K562 (cell line): ENCODE measurements at regions not wholly inside any gene's neighbourhood (a gene's known extent, or its start where the extent isn't known, plus 50 kb on each side); places are given as distances from the start of the nearest gene placed in this dataset.

ENCODE experiments used
- ATAC-seq: fragments of 200-7000 bp; cut with Tn5 transposase; 3 replicates; pipeline ENCODE4 v1.9.1; 2020; ENCODE audit warnings: moderate library complexity
- BruUV-seq: library from RNA; stranded (reverse); fragments of 400-500 nt; replicated peaks from 2 replicates; lab custom pipeline; 2021; lab: Mats Ljungman, UMichigan
- CTCF ChIA-PET: fragments of 300-600 bp; formaldehyde crosslinking; extraction: SDS; loops from one replicate; lab custom pipeline; 2021; ENCODE audit warnings: low intra/inter-chr PET ratio; lab: Yijun Ruan, JAX
- POLR2A ChIA-PET: fragments of 300-600, 350-650 bp; sonication (Branson Sonifier 250); formaldehyde crosslinking; extraction: SDS; loops from one replicate; lab custom pipeline; 2021; ENCODE audit warnings: antibody characterized with exemption, inconsistent platforms; lab: Yijun Ruan, JAX
- DNase-seq, 4 experiments: peaks; one replicate each; pipeline versions ENCODE4 v3.0.0 to v3.0.0-alpha.2; 2011 to 2018; ENCODE audit warnings: low spot score in 3 of 4, mixed read lengths in 3 of 4; ENCODE audit errors: extremely low read depth in 1 of 4
- FAIRE-seq: peaks from 2 replicates; lab custom pipeline; 2011; peaks lifted over from hg19 to GRCh38; lab: Jason Lieb, UNC
- H2AFZ ChIP-seq: 2 replicates; pipeline ENCODE4 v1.6.0; 2011; ENCODE audit warnings: low read depth, low read length, control low read depth, inconsistent platforms
- H3K27ac ChIP-seq: fragments of 200-600 bp; 3 replicates; pipeline ENCODE4 v1.8.0; 2011; ENCODE audit warnings: low read depth, mild to moderate bottlenecking, control low read depth, inconsistent platforms, low read length, moderate library complexity, mixed read lengths; ENCODE audit errors: extremely low read depth
- H3K27me3 ChIP-seq, 2 experiments: fragments of 300-600 bp in 1 of 2; 2 replicates in 1 of 2; 3 replicates in 1 of 2; pipeline versions ENCODE4 v1.6.0 to v1.8.0; 2011; ENCODE audit warnings: inconsistent platforms in 2 of 2, low read length in 2 of 2, mild to moderate bottlenecking in 1 of 2, mixed read lengths in 1 of 2, moderate library complexity in 1 of 2; ENCODE audit not compliant: control insufficient read depth in 2 of 2, insufficient read depth in 2 of 2
- H3K36me3 ChIP-seq: fragments of 300-600 bp; 3 replicates; pipeline ENCODE4 v1.8.0; 2011; ENCODE audit warnings: mild to moderate bottlenecking, low read length, inconsistent platforms; ENCODE audit not compliant: control insufficient read depth, insufficient read depth
- H3K4me1 ChIP-seq, 2 experiments: fragments of 200-600 bp in 1 of 2; replicated peaks in 1 of 2; 2 replicates in 1 of 2; 3 replicates in 1 of 2; pipeline versions ENCODE4 v1.5.1 to v1.8.0; 2011; ENCODE audit warnings: inconsistent platforms in 2 of 2, low read length in 2 of 2, mild to moderate bottlenecking in 1 of 2, mixed read lengths in 1 of 2, moderate library complexity in 1 of 2; ENCODE audit not compliant: control insufficient read depth in 2 of 2, insufficient read depth in 2 of 2
- H3K4me2 ChIP-seq: 2 replicates; pipeline ENCODE4 v1.6.1; 2011; ENCODE audit warnings: low read length, control low read depth, inconsistent platforms, mixed read lengths; ENCODE audit not compliant: insufficient read depth
- H3K4me3 ChIP-seq: fragments of 200-600 bp; sonication (generic), shearing (Covaris generic); 2 replicates; pipeline ENCODE4 v1.5.1; 2016; ENCODE audit warnings: control low read depth, inconsistent platforms
- H3K79me2 ChIP-seq: fragments of 200-600 bp; 3 replicates; pipeline ENCODE4 v1.8.0; 2011; ENCODE audit warnings: low read length, inconsistent platforms; ENCODE audit not compliant: control insufficient read depth, insufficient read depth
- H3K9ac ChIP-seq, 2 experiments: 2 replicates each; pipeline versions ENCODE4 v1.6.0 to v1.6.1; 2011; ENCODE audit warnings: low read depth in 2 of 2, low read length in 2 of 2, control low read depth in 1 of 2, inconsistent platforms in 1 of 2, mild to moderate bottlenecking in 1 of 2, mixed read lengths in 1 of 2; ENCODE audit not compliant: insufficient read depth in 1 of 2
- H3K9me1 ChIP-seq: one replicate; pipeline ENCODE4 v1.6.0; 2011; ENCODE audit warnings: inconsistent platforms, mild to moderate bottlenecking, low read length, moderate library complexity; ENCODE audit not compliant: control insufficient read depth, insufficient read depth
- H3K9me3 ChIP-seq: replicated peaks from 2 replicates; pipeline ENCODE4 v1.5.1; 2011; ENCODE audit warnings: low read depth, low read length, inconsistent platforms; ENCODE audit not compliant: control insufficient read depth, insufficient read depth
- H4K20me1 ChIP-seq: replicated peaks from 2 replicates; pipeline ENCODE4 v1.6.1; 2011; ENCODE audit warnings: low read length, inconsistent platforms, mixed read lengths; ENCODE audit not compliant: control insufficient read depth, insufficient read depth
- ASH1L ChIP-seq: fragments of 450-650 bp; IDR thresholded peaks from 2 replicates; pipeline ENCODE4 v1.6.1; 2018; ENCODE audit warnings: borderline replicate concordance, mild to moderate bottlenecking, low read depth; ENCODE audit not compliant: partially characterized antibody
- BHLHE40 ChIP-seq: IDR thresholded peaks from 2 replicates; pipeline ENCODE4 v1.6.1; 2011; ENCODE audit warnings: low read length, improper control_type of control experiment
- BRCA1 ChIP-seq, 2 experiments: fragments of 450-650 bp in 1 of 2; sonication (generic) in 1 of 2; formaldehyde crosslinking in 1 of 2; IDR thresholded peaks; 2 replicates each; pipeline versions ENCODE4 v1.5.0 to v1.6.1; 2017 to 2020; ENCODE audit warnings: mild to moderate bottlenecking in 1 of 2, missing genetic modification reagents in 1 of 2
- C11orf30 ChIP-seq: fragments of 450-650 bp; IDR thresholded peaks from 2 replicates; pipeline ENCODE4 v1.6.1; 2016; ENCODE audit warnings: low read depth, mild to moderate bottlenecking
- MAFG ChIP-seq: fragments of 450-650 bp; conservative IDR thresholded peaks from 2 replicates; pipeline ENCODE4 v1.6.1; 2016; ENCODE audit warnings: missing genetic modification characterization, missing compliant biosample characterization
- MEIS2 ChIP-seq: fragments of 450-650 bp; IDR thresholded peaks from 2 replicates; pipeline ENCODE4 v1.6.1; 2014; ENCODE audit warnings: mild to moderate bottlenecking; ENCODE audit not compliant: partially characterized antibody
- NFE2 ChIP-seq: IDR thresholded peaks from 2 replicates; pipeline ENCODE4 v1.6.1; 2014; ENCODE audit warnings: antibody characterized with exemption, low read depth
- PHF8 ChIP-seq: fragments of 200-600 bp; sonication (generic); IDR thresholded peaks from 2 replicates; pipeline ENCODE4 v1.6.1; 2012; ENCODE audit warnings: mixed run types, mild to moderate bottlenecking, inconsistent platforms, low read length, moderate library complexity, borderline replicate concordance
- ZNF263 ChIP-seq: sonication (generic); formaldehyde crosslinking; IDR thresholded peaks from 2 replicates; pipeline ENCODE4 v1.8.0; 2022; ENCODE audit warnings: mild to moderate bottlenecking, missing genetic modification reagents, borderline replicate concordance
- ZNF316 ChIP-seq: fragments of 450-650 bp; IDR thresholded peaks from 2 replicates; pipeline ENCODE4 v1.6.1; 2016
- ZNF76 ChIP-seq: fragments of 250-450 bp; sonication (Bioruptor Pico); IDR thresholded peaks from 2 replicates; pipeline ENCODE4 v1.4.0; 2020; ENCODE audit warnings: mild to moderate bottlenecking, moderate library complexity, borderline replicate concordance
- WGBS: fragments of 100-300 bp; shearing (Covaris generic); methylation state at CpG from one replicate; pipeline ENCODE4 v1.1.6; 2016; ENCODE audit warnings: low coverage, mixed read lengths; ENCODE audit not compliant: insufficient coverage; ENCODE audit errors: missing lambda C conversion rate; 5-methylcytosine and 5-hydroxymethylcytosine counted together
- in situ Hi-C: fragments of 300-500 bp; cut with MboI; formaldehyde crosslinking; loops from 4 replicates; pipeline ENCODE4 v1.15.0; 2018; ENCODE audit warnings: inconsistent platforms, mixed read lengths
- intact Hi-C: fragments of 100-400 bp; cut with micrococcal nuclease; formaldehyde crosslinking; loops from 2 replicates; pipeline ENCODE4 v1.14.2; 2022
- TF ChIP-seq, protein P1 (sequence below), 2 experiments: fragments of 200-800 bp in 1 of 2; sonication (Bioruptor generic) in 1 of 2; sonication (generic) in 1 of 2; formaldehyde crosslinking in 1 of 2; IDR thresholded peaks in 1 of 2; conservative IDR thresholded peaks in 1 of 2; 2 replicates each; pipeline versions ENCODE4 v1.5.0 to v1.6.1; 2016 to 2020; ENCODE audit warnings: missing compliant biosample characterization in 1 of 2, missing genetic modification characterization in 1 of 2, missing genetic modification reagents in 1 of 2

DNA sequence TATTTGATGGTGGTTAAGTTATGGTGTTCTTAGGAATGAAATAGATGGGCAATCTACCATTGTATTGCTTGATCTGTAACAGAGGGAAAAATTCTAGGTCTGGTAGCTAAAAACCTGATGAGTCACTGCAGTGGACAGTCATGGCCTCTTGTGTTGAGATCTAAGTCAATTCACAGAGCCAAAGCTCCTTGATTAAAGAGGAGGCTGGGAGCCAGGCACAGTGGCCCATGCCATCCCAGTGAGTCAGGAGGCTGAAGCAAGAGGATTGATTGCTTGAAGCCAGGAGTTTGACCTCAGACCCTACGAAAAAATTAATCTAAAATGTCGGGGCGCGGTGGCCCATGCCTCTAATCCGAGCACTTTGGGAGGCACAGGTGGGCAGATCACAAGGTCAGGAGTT, 67.1 kb upstream of the KPNA3 start:
- no peak for DNase-seq
- Histone ChIP-seq H3K4me1 (no peaks in the 10 kb centered on the region; a peak in 1 of 5 replicates), H3K4me2 (no peak overlapping the region), H3K9ac (no peak overlapping the region), H3K36me3 (no peaks in the 10 kb centered on the region), H3K27me3 (no peaks in the 10 kb centered on the region; a peak in 1 of 5 replicates), H3K79me2 (no peaks in the 10 kb centered on the region), H2AFZ (0 out of 2 replicates have a peak overlapping the region, but pooled peaks have one; percentile 19), H3K9me1 (no peaks in the 10 kb centered on the region), H4K20me1 (no peaks in the 10 kb centered on the region), H3K9me3 (no peaks in the 10 kb centered on the region), H3K4me3 (no peak overlapping the region), H3K27ac (no peak overlapping the region)
- intact Hi-C loops: no loop called here
- ChIA-PET CTCF (no interaction called here), POLR2A (no interaction called here)
- no peak for FAIRE-seq
- in situ Hi-C loops: no loop called here
- BruUV-seq: no TSS peak
- TF ChIP-seq BHLHE40 (no peak), NFE2 (0 out of 2 replicates have a peak, but pooled peaks have one; percentile 21), ZNF316 (0 out of 2 replicates have a peak, but pooled peaks have one; percentile 9), ZNF263 (CRISPR knock-in tag) (no peak), MEIS2 (no peak), PHF8 (no peak), MAFG (tag) (0 out of 2 replicates have a peak, but pooled peaks have one; percentile 28), ASH1L (no peak), ZNF76 (CRISPR knock-in tag) (no peak), BRCA1 (IDR thresholded peaks at IDR 0.05) (no peak), BRCA1 (CRISPR knock-in tag; IDR thresholded peaks at IDR 0.05) (no peak), C11orf30 (peak; percentile 35; the same call in 1 of the 2 replicates)
- TF ChIP-seq, protein P1, sequence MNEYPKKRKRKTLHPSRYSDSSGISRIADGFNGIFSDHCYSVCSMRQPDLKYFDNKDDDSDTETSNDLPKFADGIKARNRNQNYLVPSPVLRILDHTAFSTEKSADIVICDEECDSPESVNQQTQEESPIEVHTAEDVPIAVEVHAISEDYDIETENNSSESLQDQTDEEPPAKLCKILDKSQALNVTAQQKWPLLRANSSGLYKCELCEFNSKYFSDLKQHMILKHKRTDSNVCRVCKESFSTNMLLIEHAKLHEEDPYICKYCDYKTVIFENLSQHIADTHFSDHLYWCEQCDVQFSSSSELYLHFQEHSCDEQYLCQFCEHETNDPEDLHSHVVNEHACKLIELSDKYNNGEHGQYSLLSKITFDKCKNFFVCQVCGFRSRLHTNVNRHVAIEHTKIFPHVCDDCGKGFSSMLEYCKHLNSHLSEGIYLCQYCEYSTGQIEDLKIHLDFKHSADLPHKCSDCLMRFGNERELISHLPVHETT (CRISPR knock-in tag; conservative IDR thresholded peaks at IDR 0.05 in 1 of 2, IDR thresholded peaks at IDR 0.05 in 1 of 2): no peak
- WGBS: 19% methylated on average over 5 of the region's 5 CpGs
- no peak for ATAC-seq
